Dermis microvascular lymphatic vessel endothelial cell (primary cell): ENCODE measurements at regions not wholly inside any gene's neighbourhood (a gene's known extent, or its start where the extent isn't known, plus 50 kb on each side); places are given as distances from the start of the nearest gene placed in this dataset.
A peak's percentile ranks its signal among the peaks of the same experiment; 100 is the strongest.

Source experiments
- DNase-seq, 2 donors: peaks; one replicate each; pipeline versions ENCODE4 v3.0.0 to v3.0.0-alpha.2; 2010; ENCODE audit warnings: low read depth in 2 of 2

GRCh38 chr6:121998631-121999030 is 400.8 kb upstream of the HSF2 start:
- no peak for DNase-seq

GRCh38 chr6:121999456-122000065 is 399.9 kb upstream of the HSF2 start:
- DNase-seq = no peak

- no peak for DNase-seq
Measured at GRCh38 chr6:122005661-122006060, 393.8 kb upstream of the HSF2 start.

DNA sequence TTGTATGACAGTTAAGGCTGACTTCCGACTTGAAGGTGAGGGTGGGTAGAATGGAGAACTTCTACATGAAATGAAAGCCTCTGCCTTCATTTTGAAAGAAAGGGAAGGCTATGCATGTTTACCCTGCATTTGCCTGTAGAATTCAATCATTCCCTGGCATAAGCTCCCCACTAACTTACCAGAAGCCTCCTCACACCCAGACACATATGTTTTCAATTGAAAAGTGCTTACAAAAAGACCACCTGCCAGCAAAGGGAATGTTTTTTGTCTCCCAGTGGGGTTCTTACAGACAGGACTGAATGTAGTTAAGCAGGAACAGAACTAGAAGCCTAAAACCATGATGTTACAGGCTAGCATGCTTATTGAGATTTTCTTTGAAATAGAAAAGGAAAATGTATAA is 392.1 kb upstream of the HSF2 start:
- no peak for DNase-seq

DNA sequence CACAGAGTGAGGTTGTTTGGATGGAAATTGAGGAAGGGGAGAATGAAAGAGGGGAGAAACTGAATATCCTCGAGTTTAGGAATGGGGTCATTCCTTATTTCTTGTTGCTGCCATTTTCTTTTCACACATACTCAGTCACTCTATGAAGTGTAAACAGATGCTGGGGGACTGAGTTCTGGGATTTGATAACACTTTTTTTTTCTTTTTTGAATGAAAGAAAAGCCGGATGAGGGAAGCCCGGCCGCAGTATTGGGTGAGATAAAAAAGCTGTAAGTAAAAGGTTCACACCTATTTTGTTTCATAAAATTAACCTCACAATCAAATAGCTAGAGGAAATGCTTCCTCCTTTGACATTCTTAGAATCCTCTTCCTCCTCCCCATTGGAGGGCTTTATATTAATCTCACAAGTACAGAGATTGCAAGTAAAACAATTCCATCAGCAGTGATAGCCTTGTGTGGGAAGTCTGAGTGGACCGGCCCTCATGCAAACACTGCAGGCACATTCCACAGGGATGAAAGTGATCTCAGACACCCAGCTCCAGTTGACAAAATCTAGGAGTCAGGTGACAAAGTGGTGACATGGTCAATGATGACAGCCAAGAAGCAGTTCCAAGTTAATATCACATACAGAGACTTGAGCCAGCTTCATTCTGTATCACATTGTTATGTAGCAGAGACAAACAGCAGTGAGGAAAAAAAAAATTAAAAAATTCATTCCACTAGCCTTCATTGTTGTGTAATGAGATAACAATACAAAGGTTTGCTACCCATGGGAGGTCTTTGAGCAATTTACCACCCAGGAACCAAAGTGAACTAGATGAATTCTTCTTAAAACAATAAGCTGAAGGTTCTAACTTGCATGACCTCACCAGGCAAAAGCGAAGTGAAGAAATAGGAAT is 391.1 kb upstream of the HSF2 start:
- DNase-seq = no peak

DNA sequence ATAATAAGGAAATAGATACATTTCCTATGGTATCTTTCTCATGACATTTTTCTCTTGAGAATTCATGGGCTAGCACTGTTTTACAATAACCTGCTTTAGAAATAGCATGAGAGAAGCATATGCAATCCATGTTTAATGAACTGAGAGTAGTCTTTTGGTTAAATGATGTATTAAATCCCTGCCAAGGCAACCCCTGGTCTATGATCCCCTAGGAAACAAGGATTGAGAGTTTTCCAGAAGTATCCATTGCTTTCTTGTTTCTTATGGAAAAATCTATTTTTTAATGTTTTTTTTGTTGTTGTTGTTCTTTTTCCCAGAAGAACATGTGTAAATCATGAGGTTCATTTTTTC is 390.5 kb upstream of the HSF2 start:
- no peak for DNase-seq

DNA sequence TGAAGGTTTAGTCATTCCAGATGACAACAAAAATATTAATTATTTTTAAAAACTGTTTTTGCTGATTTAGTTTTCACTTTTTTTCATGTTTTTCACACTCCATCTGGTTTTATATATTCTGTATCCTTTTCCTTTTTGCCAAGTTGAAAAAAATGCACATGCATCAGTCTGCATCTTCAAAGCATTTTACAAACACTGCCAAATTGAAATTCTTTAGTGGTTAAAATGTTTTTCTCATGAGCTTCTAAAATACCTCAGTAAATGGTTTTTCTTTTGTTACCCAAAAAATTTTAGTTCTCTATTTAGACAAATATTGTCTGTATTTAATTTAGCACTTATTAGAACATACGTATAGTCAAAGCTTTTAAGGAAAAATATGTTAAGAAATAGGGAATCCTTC is 386.9 kb upstream of the HSF2 start:
- DNase-seq = no peak

DNA sequence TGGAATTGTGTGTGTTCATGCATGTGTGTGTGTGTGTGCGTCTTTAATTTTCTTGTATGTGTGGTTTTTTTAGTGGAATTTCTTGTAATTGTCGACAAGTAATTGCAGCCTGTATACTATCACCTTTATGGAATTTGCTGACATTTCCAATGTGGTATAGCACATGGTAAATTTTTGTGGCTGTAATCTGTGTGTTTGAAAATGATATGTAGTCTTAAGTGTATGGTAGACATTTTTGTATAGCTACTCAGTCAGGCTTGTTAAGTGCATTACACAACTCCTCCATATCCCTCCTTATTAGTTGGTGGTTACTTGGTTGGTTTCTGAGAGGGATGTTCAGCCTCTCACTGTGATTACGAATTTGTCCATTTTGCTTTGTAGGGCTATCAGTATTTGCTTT is 384.5 kb upstream of the HSF2 start:
- DNase-seq = no peak

- DNase-seq = no peak
Measured at GRCh38 chr6:122020588-122021264, 378.7 kb upstream of the HSF2 start.

DNA sequence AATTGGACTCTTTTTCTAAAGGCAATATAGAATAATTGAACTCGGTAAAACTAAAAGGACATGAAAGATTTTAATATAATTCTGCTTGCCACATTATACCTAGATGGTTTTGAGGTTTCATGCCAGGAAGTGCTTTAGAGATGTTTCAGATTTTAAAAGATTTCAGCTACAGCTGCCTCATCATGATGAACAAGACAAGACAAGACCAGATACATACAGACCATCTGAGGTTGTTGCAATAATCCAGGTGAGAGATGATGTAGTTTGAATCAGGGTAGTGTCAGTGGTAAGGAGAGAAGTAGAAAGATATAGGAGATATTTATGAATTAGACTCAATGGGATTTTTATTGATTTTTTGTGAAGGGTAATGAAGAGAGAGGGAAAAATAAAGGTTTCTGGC is 374.3 kb upstream of the HSF2 start:
- no peak for DNase-seq

- DNase-seq = no peak
Measured at GRCh38 chr6:122026582-122027369, 372.7 kb upstream of the HSF2 start.

DNA sequence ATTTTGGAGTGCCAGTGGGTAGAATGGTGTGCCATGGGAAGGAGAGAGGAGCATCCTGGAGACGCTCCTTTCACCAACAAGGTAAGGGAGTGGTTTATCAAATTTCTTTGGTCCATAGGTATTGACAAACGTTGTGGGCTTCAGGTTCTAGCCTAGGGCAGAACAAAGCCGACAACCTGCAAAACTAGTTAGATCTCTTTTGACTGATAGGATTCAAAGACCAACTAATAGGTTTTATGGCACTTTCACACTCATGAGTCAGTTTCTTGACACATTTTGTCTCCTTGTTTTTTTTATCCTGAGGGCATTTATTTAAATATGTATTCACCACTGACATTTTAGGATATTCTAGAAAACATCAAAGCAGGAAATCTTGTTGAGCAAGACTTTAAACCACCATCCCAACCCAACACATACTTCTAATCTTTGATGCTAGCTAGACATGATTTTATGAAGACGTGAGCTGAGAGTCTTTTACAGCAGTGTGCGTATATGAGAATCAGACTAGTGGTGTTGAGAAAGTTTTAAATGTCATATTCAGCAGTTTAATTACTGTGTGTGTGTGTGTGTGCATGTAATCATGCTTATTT is 370.4 kb upstream of the HSF2 start:
- no peak for DNase-seq

- peak; percentile 51 to 68 for DNase-seq
Measured at GRCh38 chr6:122033564-122034181, 365.8 kb upstream of the HSF2 start.

DNA sequence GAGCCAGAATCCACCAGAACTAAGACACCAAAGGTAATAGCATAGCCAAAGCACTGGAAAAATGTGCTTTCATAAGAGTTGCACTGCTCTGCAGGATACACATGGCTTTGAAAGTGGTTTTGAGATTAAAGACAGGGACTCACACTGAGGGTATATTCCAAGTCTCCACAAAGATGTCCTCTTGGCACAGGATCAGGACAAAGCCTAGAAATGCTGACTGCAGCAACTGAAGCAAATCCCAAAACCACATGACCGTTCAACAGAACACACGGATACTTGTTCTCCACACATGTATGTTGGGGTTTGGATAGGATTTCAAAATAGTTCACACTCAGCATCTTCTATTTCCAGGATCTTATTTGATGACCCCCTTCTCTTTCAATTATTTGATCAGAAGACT is 364.3 kb upstream of the HSF2 start:
- DNase-seq = no peak

GRCh38 chr6:122040261-122040660 is 359.2 kb upstream of the HSF2 start:
- no peak for DNase-seq

GRCh38 chr6:122042380-122042779 is 357.1 kb upstream of the HSF2 start:
- DNase-seq = no peak

DNA sequence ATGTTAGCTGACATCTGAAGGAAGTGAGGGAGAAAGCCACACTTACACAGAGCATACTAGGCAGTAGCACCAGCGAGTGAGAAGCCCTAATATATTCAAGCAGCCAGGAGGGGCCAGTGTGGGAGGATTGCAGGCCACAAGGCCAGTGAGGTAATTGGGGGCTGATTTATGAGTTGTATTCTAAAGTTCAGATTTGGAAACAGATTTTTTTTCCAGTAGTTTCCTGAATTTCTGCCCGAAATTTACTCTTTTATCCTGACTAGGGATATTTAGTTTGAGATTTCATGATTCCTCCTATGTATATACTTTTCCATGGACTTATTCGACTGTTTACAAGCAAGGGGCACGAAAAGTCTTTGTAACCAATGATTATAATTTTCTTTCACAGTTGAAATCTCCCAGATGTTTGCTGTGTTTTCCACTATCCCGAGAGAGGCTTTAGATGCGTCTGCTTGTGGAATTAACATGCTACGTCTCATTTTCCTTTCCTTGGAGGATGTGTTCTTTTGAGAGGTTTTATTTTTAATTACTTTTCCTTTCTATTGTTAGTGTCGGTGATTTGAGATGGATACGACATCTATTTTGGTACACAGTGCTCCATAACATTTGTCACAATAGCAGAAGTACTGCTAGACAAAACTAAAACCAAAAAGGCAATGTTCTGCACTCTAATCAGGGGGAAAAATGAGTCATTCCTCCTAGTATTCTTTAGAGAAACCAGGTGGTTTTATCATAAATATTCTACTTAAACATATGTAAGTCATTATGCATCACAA is 356.3 kb upstream of the HSF2 start:
- DNase-seq = no peak

DNA sequence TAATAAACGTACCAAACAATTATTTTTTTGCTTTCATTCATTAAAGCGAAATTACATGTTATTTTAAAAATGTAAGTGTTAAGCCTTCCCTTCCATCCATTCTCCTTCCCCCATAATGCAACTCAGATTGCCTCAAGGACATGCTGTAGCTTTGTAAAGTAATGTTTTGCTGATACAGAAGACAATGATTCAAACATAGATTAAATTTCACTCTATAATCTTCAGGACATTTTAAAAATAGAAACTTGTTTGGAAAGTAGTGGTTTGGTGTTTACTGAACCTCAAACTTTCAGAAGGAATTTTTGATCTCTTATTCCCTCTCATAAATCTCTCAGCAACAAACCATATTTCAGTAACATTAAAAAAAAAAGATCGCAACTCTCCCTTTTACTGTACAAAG is 350.9 kb upstream of the HSF2 start:
- DNase-seq = no peak

DNA sequence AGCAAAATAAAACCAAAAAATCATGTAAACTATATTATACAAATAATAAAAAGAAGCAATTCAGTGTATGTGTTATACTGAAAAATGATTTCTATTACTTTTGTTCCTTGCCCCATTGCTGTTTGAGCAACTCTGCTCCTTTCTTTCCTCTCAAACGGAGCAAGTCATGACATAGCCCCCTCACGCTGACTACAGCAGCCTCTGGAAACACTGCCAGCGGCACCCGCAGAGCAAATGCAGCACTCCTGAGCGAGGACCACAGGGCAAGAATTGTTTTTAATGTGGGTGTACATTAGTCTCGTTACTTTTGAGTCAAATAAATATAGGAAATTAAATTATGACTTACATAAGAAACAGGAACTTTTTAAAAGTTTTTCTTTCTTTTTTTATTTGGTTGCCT is 350.1 kb upstream of the HSF2 start:
- no peak for DNase-seq

- no peak for DNase-seq
Measured at GRCh38 chr6:122050242-122050755, 349.2 kb upstream of the HSF2 start.
